CD4-positive, alpha-beta memory T cell (primary cell): ENCODE measurements at regions not wholly inside any gene's neighbourhood (a gene's known extent, or its start where the extent isn't known, plus 50 kb on each side); places are given as distances from the start of the nearest gene placed in this dataset.

ENCODE experiments used
- CTCF ChIA-PET: fragments of 350-600 bp; sonication (Branson Sonifier 250); formaldehyde crosslinking; loops from one replicate; lab custom pipeline; 2021; ENCODE audit warnings: inconsistent platforms; ENCODE audit not compliant: partially characterized antibody; lab: Charles Lee
- POLR2A ChIA-PET: fragments of 350-600 bp; sonication (Branson Sonifier 250); formaldehyde crosslinking; loops from one replicate; lab custom pipeline; 2021; ENCODE audit not compliant: partially characterized antibody; lab: Charles Lee
- DNase-seq, 5 donors: peaks; one replicate each; pipeline versions ENCODE4 v3.0.0 to v3.0.0-alpha.2; 2020 to 2022; ENCODE audit warnings: mixed read lengths in 1 of 5
- H3K27ac ChIP-seq: one replicate; pipeline ENCODE4 v1.7.0; 2013; ENCODE audit warnings: low read depth, low read length
- H3K27me3 ChIP-seq: 2 replicates; pipeline ENCODE4 v1.7.0; 2013; ENCODE audit warnings: mild to moderate bottlenecking, low read length, moderate library complexity; ENCODE audit not compliant: insufficient read depth
- H3K36me3 ChIP-seq: 2 replicates; pipeline ENCODE4 v1.7.0; 2013; ENCODE audit warnings: mild to moderate bottlenecking, low read length, moderate library complexity; ENCODE audit not compliant: insufficient read depth
- H3K4me1 ChIP-seq: 2 replicates; pipeline ENCODE4 v1.7.0; 2013; ENCODE audit warnings: mild to moderate bottlenecking, low read length, moderate library complexity; ENCODE audit not compliant: insufficient read depth
- H3K4me3 ChIP-seq, 2 donors: one replicate each; pipeline ENCODE4 v1.7.0; 2013; ENCODE audit warnings: low read length in 2 of 2, mild to moderate bottlenecking in 1 of 2
- H3K9me3 ChIP-seq, 2 donors: one replicate each; pipeline ENCODE4 v1.7.0; 2013; ENCODE audit warnings: low read length in 2 of 2, control low read depth in 1 of 2; ENCODE audit not compliant: control insufficient read depth in 1 of 2
- H3K27ac Mint-ChIP-seq, 7 donors: one replicate each; pipeline ENCODE4 v1.8.0; 2020 to 2021; ENCODE audit warnings: mixed read lengths in 7 of 7, mild to moderate bottlenecking in 6 of 7, inconsistent platforms in 3 of 7, moderate library complexity in 3 of 7
- H3K27me3 Mint-ChIP-seq, 2 donors: one replicate each; pipeline ENCODE4 v1.8.0; 2020 to 2021; ENCODE audit warnings: mixed read lengths in 2 of 2
- H3K36me3 Mint-ChIP-seq, 2 donors: one replicate each; pipeline ENCODE4 v1.8.0; 2020 to 2021; ENCODE audit warnings: mixed read lengths in 2 of 2, inconsistent platforms in 1 of 2, mild to moderate bottlenecking in 1 of 2
- H3K4me1 Mint-ChIP-seq, 4 donors: one replicate each; pipeline ENCODE4 v1.8.0; 2020 to 2021; ENCODE audit warnings: mixed read lengths in 4 of 4, mild to moderate bottlenecking in 1 of 4
- H3K4me3 Mint-ChIP-seq, 8 donors: one replicate each; pipeline ENCODE4 v1.8.0; 2020 to 2021; ENCODE audit warnings: mixed read lengths in 8 of 8, mild to moderate bottlenecking in 7 of 8, moderate library complexity in 6 of 8, inconsistent platforms in 3 of 8
- H3K9me3 Mint-ChIP-seq, 8 donors: one replicate each; pipeline ENCODE4 v1.8.0; 2020 to 2021; ENCODE audit warnings: mixed read lengths in 8 of 8, mild to moderate bottlenecking in 5 of 8, inconsistent platforms in 3 of 8, moderate library complexity in 1 of 8
- intact Hi-C: fragments of 100-400 bp; cut with micrococcal nuclease; formaldehyde crosslinking; loops from one replicate; pipeline ENCODE4 v1.15.1; 2023

DNA sequence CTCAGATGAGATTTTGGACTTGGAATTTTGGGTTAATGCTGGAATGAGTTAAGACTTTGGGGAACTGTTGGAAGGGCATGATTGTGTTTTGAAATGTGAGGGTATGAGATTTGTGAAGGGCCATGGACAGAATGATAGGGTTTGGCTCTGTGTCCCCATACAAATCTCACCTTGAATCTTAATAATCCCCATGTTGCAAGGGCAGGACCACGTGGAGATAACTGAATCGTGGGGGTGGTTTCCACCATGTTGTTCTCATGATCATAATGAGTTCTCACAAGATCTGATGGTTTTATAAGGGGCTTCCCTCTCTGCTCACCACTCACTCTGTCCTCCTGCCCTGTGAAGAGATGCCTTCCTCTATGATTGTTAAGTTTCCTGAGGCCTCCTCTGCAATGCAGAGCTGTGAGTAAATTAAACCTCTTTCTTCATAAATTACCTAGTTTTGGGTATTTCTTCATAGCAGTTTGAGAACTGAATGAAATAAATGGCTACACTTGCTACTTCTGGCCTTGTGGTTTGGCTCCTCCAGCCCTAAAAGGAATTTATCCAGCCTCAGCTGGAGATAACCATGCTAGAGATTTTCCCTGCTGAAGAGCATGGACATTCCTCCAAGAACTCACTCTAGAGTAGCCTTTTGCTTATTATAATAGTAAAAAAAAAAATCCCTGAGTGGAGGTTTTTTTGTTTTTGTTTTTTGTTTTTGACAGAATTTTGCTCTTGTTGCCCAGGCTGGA, 144.3 kb upstream of the TFPI start:
- Mint-ChIP-seq H3K4me3 (no peak overlapping the region), H3K9me3 (peaks cover 0 to 7% (median 2%) of the 10 kb centered on the region in 8 donors), H3K27me3 (peaks cover 0 to 2% of the 10 kb centered on the region in 2 donors), H3K4me1 (no peaks in the 10 kb centered on the region), H3K27ac (no peak overlapping the region), H3K36me3 (no peaks in the 10 kb centered on the region)
- Histone ChIP-seq H3K27ac (no peak overlapping the region), H3K4me1 (no peaks in the 10 kb centered on the region), H3K27me3 (no peaks in the 10 kb centered on the region), H3K4me3 (no peak overlapping the region), H3K36me3 (no peaks in the 10 kb centered on the region), H3K9me3 (no peaks in the 10 kb centered on the region)
- no peak for DNase-seq
- ChIA-PET CTCF (no interaction called here), POLR2A (no interaction called here)
- intact Hi-C loops, result no loop called here

DNA sequence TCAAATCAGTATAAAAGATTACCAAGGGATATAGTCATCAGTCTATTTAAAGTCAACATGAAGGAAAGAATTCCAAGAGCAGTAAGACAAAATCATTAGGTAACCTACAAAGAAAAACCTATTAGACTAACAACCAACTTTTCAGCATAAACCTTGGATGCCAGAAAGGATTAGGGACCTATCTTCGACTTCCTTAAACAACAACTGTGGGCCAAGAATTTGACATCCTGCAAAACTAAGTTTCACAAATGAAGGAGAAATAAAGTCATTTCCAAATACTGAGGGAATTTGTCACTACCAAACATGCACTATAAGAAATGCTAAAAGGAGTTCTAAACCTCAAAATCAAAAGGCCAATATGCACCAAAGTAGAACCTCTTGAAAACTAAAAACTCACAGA, 147.9 kb upstream of the TFPI start:
- H3K27ac ChIP-seq, result no peak overlapping the region
- no peak overlapping the region for H3K4me3 Mint-ChIP-seq
- H3K4me1 ChIP-seq, result no peaks in the 10 kb centered on the region
- POLR2A ChIA-PET, result no interaction called here
- intact Hi-C loops, result no loop called here
- no peaks in the 10 kb centered on the region for H3K36me3 ChIP-seq
- H3K4me3 ChIP-seq, result no peak overlapping the region
- H3K9me3 Mint-ChIP-seq, result peaks cover 0 to 7% (median 2%) of the 10 kb centered on the region in 8 donors
- no peaks in the 10 kb centered on the region for H3K27me3 ChIP-seq
- H3K27me3 Mint-ChIP-seq, result no peaks in the 10 kb centered on the region
- CTCF ChIA-PET, result no interaction called here
- no peaks in the 10 kb centered on the region for H3K4me1 Mint-ChIP-seq
- H3K27ac Mint-ChIP-seq, result no peak overlapping the region
- H3K36me3 Mint-ChIP-seq, result no peaks in the 10 kb centered on the region
- no peak for DNase-seq
- no peaks in the 10 kb centered on the region for H3K9me3 ChIP-seq

DNA sequence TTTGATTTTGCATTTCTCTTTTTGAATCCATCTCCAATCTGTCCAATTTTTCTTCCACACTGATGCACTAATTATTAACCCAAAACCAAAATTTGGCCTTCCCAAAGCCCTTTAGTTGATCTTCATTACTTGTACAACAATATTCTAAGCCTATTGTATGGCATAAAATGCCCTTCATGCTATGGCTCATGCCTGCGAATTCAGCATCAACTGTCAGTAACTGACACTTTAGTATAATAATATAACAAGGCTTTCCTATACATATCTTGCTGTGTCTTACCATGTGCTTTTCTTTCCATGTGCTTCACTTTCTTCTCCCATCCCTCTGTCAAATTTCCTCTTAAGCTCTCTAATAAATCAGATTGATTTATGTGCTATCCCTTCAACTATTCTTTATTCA, 154.0 kb upstream of the TFPI start:
- no peaks in the 10 kb centered on the region for H3K27me3 Mint-ChIP-seq

DNA sequence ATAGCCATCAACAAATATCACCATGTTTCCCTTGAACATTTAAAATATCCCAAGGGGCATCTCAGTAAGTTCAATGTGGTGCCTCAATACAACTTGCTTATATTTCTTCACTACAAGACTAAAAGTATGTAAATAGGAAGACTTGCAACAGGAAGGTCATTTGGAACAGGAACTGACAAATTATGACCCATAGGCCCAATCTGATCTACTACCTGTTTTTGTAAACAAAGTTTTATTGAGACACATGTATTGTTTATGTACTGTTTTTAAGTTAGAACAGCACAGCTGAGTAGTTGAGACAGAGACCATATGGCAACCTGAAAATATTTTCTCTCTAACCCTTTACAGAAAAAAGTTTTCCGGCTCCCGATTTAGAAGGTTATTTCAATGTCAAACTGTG, 154.8 kb upstream of the TFPI start:
- Histone ChIP-seq H3K27me3 (no peaks in the 10 kb centered on the region), H3K4me3 (no peak overlapping the region), H3K27ac (no peak overlapping the region), H3K36me3 (no peaks in the 10 kb centered on the region), H3K9me3 (no peaks in the 10 kb centered on the region), H3K4me1 (no peaks in the 10 kb centered on the region)
- Mint-ChIP-seq H3K36me3 (no peaks in the 10 kb centered on the region), H3K9me3 (peaks cover 0 to 3% (median under 1%) of the 10 kb centered on the region in 8 donors), H3K27me3 (no peaks in the 10 kb centered on the region), H3K4me3 (no peak overlapping the region), H3K4me1 (no peaks in the 10 kb centered on the region), H3K27ac (no peak overlapping the region)
- no peak for DNase-seq
- CTCF ChIA-PET, result no interaction called here
- POLR2A ChIA-PET, result no interaction called here
- intact Hi-C loops, result no loop called here

More for the DNA sequence above, 154.0 kb upstream of the TFPI start:
- no peak for DNase-seq
- Mint-ChIP-seq H3K4me3 (no peak overlapping the region), H3K9me3 (peaks cover 0 to 4% (median under 1%) of the 10 kb centered on the region in 8 donors), H3K36me3 (no peaks in the 10 kb centered on the region), H3K27ac (no peak overlapping the region), H3K4me1 (no peaks in the 10 kb centered on the region)
- Histone ChIP-seq H3K9me3 (no peaks in the 10 kb centered on the region), H3K4me3 (no peak overlapping the region), H3K4me1 (no peaks in the 10 kb centered on the region), H3K27me3 (no peaks in the 10 kb centered on the region), H3K36me3 (no peaks in the 10 kb centered on the region), H3K27ac (no peak overlapping the region)
- intact Hi-C loops, result no loop called here
- POLR2A ChIA-PET, result no interaction called here
- CTCF ChIA-PET, result no interaction called here

DNA sequence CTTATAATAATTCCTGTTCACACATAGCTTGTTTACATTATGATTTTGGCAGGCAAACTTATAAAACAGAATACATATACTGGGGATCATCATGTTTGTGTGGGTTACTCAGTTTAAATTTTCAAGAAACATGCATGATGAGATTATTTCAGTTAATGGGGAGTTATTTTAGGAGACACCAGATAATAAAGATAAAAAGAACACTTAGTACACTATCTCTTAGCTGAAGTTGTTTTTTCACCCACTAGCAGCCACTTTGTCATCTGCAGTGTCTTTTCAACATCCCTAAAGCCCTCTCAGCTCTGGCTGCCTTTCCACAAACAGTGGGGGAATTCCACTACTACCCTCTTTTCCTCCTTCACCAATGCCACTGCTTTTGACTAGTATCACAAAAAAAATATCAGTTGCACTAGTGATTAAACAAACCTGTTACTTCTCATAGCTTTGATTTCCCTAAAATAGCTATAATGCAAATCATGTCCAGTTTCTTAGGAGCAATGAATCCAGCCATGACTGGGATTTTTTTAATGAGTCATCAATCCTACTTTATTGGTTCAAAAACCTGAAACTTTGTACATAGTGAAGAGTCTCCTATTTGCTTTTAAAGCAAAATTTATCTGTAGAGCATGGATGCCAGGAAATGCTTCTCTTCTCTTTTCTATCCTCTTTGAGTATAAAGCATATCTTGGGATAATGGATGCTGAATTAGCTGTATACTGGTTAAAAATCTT, 156.7 kb upstream of the TFPI start:
- Mint-ChIP-seq H3K36me3 (no peaks in the 10 kb centered on the region), H3K9me3 (peaks cover 0 to 4% (median 2%) of the 10 kb centered on the region in 8 donors), H3K27me3 (no peaks in the 10 kb centered on the region), H3K4me1 (no peaks in the 10 kb centered on the region), H3K4me3 (no peak overlapping the region), H3K27ac (no peak overlapping the region)
- H3K27ac ChIP-seq, result no peak overlapping the region
- intact Hi-C loops, result no loop called here
- ChIA-PET POLR2A (no interaction called here), CTCF (no interaction called here)
- H3K4me3 ChIP-seq, result no peak overlapping the region
- no peak for DNase-seq
- H3K9me3 ChIP-seq, result no peaks in the 10 kb centered on the region
- H3K36me3 ChIP-seq, result no peaks in the 10 kb centered on the region
- no peaks in the 10 kb centered on the region for H3K4me1 ChIP-seq
- no peaks in the 10 kb centered on the region for H3K27me3 ChIP-seq

DNA sequence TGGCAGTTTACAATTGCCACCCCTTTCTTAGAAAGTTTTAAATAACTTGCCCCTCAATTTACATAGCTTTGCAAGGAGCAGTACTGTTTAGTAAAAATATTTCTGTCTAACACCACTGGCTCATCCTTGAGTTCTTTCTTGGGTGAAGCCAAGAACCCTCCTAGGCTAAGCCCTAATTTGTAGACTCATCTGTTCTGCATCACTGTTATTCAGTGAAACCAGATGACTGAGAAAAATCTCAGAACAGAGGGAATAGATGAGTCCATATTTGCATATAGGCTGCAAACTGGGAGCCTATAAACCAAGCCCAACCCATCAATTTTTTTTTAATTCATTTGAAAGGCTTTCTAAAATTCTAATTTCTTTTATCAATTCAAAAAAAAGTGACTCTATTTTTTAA, 161.4 kb upstream of the TFPI start:
- Histone ChIP-seq H3K36me3 (no peaks in the 10 kb centered on the region), H3K4me3 (no peak overlapping the region), H3K4me1 (no peaks in the 10 kb centered on the region), H3K27ac (no peak overlapping the region), H3K9me3 (no peaks in the 10 kb centered on the region), H3K27me3 (no peaks in the 10 kb centered on the region)
- H3K27me3 Mint-ChIP-seq, result no peaks in the 10 kb centered on the region
- ChIA-PET POLR2A (no interaction called here), CTCF (no interaction called here)
- H3K27ac Mint-ChIP-seq, result no peak overlapping the region
- intact Hi-C loops, result no loop called here
- DNase-seq, result no peak
- H3K4me3 Mint-ChIP-seq, result no peak overlapping the region
- peaks cover 0 to 7% (median 2%) of the 10 kb centered on the region in 8 donors for H3K9me3 Mint-ChIP-seq
- H3K4me1 Mint-ChIP-seq, result no peaks in the 10 kb centered on the region
- H3K36me3 Mint-ChIP-seq, result no peaks in the 10 kb centered on the region

DNA sequence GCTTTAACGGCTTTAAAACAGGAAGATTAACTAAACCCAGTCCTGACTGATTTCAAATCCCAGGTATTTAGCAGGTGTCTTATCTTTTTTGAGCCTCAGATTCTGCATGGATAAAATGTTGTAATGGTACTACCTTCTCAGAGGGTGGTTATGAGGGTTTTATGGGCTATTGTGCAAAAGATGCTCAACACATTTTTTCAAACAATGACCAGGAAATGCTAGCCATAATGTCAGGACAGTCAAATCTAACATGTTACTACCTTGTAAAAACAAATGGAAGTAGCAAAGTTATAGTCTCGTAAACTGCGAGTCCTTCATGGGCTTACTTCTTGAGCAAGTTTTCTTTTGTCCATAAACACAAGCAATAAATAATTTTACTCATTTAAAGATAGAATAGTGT, 162.1 kb upstream of the TFPI start:
- ChIA-PET POLR2A (no interaction called here), CTCF (no interaction called here)
- Histone ChIP-seq H3K27me3 (no peaks in the 10 kb centered on the region), H3K4me1 (no peaks in the 10 kb centered on the region), H3K9me3 (no peaks in the 10 kb centered on the region), H3K4me3 (no peak overlapping the region), H3K36me3 (no peaks in the 10 kb centered on the region), H3K27ac (no peak overlapping the region)
- no peaks in the 10 kb centered on the region for H3K27me3 Mint-ChIP-seq
- no peaks in the 10 kb centered on the region for H3K36me3 Mint-ChIP-seq
- intact Hi-C loops, result no loop called here
- peaks cover 0 to 8% (median 2%) of the 10 kb centered on the region in 8 donors for H3K9me3 Mint-ChIP-seq
- no peak overlapping the region for H3K4me3 Mint-ChIP-seq
- no peak for DNase-seq
- H3K4me1 Mint-ChIP-seq, result no peaks in the 10 kb centered on the region
- H3K27ac Mint-ChIP-seq, result no peak overlapping the region
